Stimulated activated CD4-positive, alpha-beta T cell treated with anti-CD3 and anti-CD28 coated beads, Interleukin-15, amount 100 ng/mL, for 24 hours (primary cell): ENCODE measurements at regions not wholly inside any gene's neighbourhood (a gene's known extent, or its start where the extent isn't known, plus 50 kb on each side); places are given as distances from the start of the nearest gene placed in this dataset.

ENCODE experiments used
- DNase-seq: peaks from one replicate; pipeline ENCODE4 v3.0.0-alpha.2; 2020

DNA sequence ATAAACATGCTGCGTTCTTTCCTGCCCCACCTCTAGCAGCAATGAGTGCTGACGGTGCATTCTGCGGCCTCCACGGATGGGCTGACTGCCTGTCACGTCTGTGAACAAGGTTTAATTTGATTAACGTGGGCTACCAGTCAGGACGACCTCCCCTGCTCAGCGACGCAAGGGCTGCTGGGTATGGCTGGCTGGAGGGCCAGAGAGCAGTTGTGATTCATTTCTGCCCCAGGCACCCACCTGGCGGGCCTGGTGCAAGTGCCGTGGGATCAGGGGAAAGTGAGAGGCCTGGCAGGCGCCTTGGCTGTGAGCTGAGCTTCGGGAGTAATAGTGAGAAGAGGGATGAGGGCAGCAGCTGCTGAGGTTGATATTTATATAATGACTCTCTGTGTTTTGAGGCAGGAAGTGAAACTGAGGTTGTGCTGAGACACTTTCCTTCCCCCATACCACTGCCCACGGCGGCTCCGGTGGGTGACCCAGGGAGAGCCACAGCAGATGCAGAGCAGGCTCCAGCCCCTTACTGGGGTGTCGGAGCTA is 190.4 kb upstream of the BCL6 start:
- peak; percentile 53 for DNase-seq

GRCh38 chr3:187936676-187937075 is 191.4 kb upstream of the BCL6 start:
- DNase-seq: no peak

- no peak for DNase-seq
Observed at GRCh38 chr3:187939891-187940290, 194.6 kb upstream of the BCL6 start.

DNA sequence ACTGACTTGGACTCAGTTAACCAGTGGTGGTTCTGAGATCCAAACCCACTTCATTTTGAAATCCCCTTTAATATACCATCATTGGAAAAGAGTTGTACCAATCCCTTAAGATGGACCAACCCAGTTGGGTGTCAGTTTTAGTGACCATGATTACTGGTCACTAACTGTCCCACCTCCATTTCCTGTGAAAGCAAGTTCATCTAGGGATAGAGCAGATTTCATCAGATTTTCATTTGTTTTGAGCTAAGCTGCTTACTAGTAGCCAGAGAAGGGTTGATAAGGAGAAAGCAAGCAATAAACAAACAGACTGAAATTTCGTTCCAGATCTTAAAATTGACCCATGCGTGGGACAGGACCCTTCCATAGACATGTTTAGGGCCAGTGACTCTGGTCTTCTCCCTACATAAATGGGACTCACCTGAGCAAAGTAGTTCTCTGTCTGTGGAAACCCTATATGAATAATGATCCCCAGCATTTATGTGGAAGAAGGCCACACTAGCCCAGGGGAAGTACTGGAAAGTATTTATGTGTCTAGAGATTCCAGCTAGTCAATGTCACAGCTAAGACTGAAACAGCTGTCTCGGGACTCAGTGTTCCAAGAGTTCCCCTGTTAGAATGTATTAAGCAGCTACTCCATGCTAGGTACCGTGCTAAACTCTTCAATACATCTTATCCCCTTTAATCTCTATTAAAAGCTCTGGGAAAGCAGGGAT is 196.0 kb upstream of the BCL6 start:
- no peak for DNase-seq

DNA sequence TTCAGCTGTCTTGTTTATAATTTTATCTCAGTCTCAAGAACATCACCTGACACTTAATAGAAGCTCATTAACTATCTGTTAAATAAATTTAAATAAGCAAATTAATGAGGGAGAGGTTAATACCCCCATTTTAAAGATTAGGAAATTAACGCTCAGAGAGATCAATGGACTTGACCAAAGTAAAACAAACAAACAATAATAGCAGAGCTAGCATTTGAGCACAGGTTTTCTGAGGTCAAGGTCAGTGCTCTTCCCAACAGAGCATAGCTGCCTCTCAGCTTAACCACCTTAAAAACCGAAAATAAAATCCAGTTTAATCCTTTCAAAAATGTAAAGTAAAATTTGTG is 196.6 kb upstream of the BCL6 start:
- DNase-seq: no peak

DNA sequence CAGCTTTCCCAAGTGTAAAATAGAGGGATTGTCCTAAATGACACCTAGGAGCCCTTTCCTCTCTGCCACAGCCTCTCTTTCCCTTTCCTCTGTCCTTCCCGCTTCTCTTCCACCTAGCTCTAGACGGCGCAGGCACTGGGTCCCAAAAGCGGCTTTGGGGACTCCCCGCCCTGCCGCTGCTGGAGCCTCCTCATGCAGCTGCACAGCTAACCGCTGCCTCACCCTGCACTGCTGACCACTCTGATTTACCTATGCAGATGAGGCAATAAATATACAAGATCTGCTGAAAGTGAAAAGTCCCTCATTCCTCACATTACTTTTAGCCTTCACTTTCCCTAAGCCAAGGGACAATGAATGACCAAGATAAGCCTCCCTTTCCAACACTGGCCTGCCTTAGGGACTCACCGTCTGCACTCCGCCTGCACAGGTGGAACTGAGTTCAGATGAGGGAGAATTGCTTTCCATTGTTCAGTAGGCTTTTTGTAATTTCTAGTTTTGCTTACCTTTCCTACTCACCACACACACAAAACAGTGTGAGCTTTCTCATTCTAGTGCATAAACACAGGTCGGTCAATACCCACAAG is 197.5 kb upstream of the BCL6 start:
- no peak for DNase-seq

DNA sequence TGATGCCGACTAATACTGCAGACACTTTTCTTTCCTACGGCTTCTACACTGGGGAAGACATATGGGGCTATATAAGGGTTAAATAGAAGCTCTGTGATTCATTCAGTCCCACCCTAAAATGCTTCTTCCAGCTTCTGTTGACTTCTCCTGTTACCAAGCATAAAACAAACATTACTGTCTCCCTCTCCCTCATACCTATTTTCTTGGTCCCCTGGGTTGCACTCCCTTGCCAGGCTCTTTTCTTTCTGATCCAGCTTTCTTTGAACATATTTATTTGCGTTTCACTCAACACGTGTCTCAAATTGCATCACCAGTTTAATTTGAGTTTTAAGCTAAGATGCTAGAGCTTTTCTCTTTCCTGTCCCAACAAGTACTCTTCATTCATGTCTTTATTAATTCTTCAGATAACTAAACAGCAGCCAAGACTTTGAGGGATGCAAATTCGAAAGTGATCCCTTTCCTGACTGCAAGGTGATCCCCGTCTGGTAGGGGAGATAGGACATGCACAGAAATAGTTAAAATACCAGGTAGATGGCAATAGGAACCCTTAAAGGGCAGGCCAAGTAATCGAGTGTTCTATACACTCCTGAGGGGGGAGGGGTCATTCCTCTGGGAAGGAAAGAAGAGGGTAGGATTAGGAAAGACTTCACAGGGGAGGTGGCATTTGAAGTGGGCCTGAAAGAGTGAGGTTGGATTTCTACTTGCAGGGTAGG is 198.6 kb upstream of the BCL6 start:
- no peak for DNase-seq

DNA sequence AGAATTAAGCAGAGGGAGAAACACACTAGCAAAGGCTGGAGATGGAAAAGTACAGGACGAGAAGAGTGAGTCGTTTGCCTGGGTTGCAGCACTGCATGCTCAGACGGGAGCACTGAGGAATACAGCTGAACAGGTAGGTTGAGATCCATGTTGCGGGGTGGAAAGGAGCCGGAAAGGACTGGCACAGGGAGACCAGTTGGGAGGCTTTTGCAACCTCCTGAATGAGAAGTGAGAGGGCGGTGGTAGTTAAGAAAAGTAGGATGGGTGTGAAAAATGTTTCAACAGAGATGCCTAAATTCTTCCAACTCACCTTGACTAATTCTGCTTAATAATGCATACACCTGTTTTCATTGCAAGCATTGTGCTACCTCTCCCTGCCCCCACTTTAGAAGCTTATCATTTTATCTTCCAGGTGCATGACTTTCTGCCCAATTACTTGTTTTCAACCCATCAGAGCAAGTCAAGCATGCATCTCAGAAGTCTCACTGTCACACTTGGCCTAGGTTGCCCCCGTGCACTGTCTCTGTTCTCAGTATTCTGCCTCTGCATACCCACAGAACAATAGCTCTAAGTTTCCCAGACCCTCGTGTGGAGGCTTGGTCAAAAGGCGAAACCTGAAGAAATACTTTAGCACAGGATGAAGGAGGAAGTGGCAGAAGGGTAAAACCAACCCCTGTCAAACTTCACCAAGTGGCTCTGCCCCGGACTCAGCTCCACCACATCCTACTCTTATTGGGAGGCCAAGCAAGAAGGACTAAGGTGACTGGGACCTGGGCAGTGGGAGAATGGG is 199.3 kb upstream of the BCL6 start:
- no peak for DNase-seq

GRCh38 chr3:187945374-187945773 is 200.1 kb upstream of the BCL6 start:
- no peak for DNase-seq

DNA sequence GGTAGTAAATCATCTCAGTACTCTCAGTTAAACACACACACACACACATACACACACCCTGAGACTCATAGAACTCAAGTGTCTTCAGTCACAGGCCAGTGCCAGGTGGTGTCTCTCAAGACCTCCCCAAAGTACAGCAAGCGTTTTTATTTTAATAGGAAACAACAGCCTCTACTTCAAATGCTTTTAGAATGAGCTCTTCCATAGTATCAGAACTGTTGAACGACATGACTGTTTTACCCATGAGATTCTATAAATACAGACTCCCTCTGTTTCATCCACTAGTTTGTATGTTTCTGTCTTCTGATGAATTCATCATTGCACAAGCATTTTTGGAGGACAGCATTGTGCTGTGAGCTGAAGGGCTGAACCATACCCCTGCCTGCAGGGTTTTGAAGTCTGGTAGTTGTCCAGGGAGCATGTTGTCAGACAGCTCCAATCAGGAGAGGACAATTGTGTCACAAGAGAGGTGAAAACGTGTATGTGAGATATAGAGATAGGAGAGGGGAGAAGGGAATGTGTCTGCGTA is 201.0 kb upstream of the BCL6 start:
- no peak for DNase-seq

DNA sequence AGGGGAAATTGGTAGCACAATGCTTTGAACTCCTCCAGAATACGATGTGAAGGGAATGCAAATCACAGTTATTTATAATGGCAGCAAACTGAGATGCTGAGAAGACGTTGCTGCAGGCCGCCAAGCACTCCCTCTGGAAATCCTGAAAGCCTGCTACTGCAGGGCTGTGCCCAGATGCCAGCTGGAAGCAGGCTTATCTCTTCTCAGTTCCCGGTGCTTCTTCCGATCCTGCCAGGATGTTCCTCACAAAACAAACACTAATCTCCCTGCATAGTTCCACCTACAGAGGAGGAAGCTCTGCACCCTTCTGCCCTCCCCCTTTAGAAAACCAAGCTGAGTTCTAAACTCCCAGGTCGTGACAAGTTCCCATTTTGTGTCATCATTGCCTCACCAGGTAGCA is 201.7 kb upstream of the BCL6 start:
- no peak for DNase-seq

DNA sequence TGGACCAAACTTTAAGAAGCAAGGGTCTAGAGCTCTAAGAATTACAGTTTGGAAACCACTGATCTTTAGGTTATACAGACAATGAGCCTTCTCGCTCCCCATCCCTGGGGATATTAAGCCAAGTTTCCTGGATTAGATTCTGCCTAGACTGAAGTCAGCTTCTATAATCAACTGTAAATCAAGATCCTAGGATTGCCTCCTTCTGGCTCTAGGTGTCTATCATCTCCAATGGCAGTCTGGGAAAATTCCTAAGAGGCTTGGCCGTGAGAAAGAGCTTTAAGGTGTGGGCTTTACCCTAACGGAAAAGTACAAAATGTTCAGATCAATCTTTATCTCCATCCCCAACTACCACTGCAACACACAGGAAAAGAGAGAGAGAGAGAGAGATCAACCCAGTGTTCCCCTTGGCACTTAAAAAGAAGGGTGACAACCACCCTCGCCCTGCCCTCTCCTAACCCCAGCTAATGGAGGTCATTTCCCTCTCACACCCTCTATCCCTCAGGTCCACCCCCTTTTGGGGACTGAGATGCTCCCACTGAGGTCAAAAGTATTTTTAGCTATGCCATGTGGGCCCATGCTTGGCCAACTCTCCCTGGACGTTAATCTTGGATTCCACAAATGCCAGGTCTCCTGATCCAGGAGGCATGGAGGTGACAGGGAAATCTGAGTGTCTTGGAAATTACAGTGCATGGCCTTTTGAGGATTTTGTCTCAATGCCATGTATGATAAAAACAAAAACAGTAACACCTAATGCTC is 202.8 kb upstream of the BCL6 start:
- no peak for DNase-seq

DNA sequence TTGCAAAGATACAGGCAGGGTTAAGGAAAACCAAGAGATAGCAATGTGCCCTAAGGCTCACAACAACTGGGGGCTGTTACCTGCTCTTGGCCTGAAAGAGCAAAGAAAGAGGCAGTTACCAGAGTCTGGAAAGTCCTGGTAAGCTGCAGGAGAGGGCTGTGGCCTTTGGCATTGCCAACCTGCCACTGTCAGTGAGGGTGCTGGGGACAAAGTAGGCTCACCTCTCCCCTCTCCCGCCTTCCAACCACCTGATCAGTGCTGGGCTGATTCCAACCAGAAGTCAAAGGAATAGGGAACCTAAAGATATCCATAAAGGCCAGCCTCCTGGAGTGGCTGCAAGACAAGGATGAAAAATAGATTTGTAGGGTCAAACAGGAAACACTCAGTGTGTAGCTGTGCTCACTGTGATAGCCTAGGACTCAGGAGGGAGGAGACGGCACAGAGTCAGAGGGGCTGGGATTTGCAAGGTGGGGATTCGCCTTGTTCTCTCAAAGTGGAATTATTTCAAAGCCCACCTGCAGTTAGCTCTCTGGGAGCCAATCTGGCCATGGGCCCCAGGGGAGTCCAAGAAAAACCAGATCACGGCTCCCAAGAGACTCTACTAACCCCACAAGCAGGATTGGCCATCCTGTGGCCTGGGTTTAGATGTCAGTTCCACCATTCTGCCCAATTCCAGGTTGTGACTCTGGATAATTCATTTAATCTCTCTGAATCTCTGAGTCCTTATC is 204.0 kb upstream of the BCL6 start:
- no peak for DNase-seq

GRCh38 chr3:187950671-187951070 is 203.3 kb upstream of the LPP start:
- no peak for DNase-seq

- no peak for DNase-seq
Observed at GRCh38 chr3:187951452-187952190, 202.3 kb upstream of the LPP start.

GRCh38 chr3:187952849-187953248 is 201.1 kb upstream of the LPP start:
- DNase-seq: no peak

GRCh38 chr3:187954516-187954872 is 199.5 kb upstream of the LPP start:
- DNase-seq: no peak

- DNase-seq: no peak
Observed at GRCh38 chr3:187954873-187955586, 198.9 kb upstream of the LPP start.

DNA sequence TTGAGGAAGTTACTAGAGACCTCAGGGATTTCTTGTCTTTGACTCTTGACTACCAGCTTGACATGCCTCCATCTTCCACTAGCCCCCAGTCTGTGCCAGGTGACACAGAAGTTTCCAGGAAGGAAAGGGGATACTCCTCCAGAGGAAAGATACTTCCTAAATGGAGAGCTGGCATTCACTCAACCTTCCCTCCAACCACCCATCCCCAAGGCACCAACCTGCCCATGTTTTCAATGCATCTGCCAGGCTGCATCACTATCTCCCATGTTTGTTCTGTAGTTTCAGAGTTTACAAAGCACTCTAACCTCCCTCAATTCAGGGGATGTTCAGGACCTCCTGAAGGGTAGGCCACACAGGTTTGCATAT is 198.4 kb upstream of the LPP start:
- DNase-seq: no peak

DNA sequence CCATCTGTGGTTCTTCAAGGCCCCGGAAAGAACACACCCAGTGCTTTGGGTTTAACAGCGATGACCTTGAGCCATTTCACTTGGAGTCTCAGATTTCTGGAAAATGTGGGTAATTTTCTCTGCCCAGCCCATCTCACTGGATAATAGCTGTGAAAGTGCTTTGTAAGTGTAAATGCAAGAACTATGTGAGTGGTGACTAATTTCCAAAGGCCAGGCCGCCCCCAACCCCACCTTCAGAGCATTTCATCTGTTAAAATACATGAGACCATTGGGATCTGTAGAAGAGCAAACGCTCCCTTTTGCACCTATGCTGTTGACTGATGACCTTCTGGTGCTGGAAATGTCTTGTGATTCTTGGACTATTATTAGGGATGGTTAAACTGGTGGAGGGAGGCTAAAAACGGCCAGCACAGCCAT is 196.8 kb upstream of the LPP start:
- peak; percentile 34 for DNase-seq
